ENCODE measurements at regions not wholly inside any gene's neighbourhood (a gene's known extent, or its start where the extent isn't known, plus 50 kb on each side); places are given as distances from the start of the nearest gene placed in this dataset.

- intact Hi-C loops (cut with micrococcal nuclease; ENCODE audit: unreplicated experiment), result no loop called here
- POLR2A ChIA-PET, result no interaction called here
Observed at GRCh38 chr12:58263816-58264215, 322.4 kb downstream of the ATP23 start.

GRCh38 chr12:58268069-58268468 lies 326.7 kb downstream of the ATP23 start:
- Mint-ChIP-seq H3K4me1 (ENCODE audit: low read depth, unreplicated experiment) (no peaks in the 10 kb centered on the region), H3K27me3 (ENCODE audit: insufficient read depth, unreplicated experiment) (no peaks in the 10 kb centered on the region), H3K27ac (ENCODE audit: unreplicated experiment) (no peak overlapping the region), H3K4me3 (ENCODE audit: unreplicated experiment) (no peak overlapping the region), H3K36me3 (ENCODE audit: insufficient read depth, unreplicated experiment) (no peaks in the 10 kb centered on the region), H3K9me3 (ENCODE audit: unreplicated experiment) (peaks cover 12% of the 10 kb centered on the region)
- CTCF ChIA-PET, result no interaction called here
- no peaks in the 10 kb centered on the region for H3K4me1 ChIP-seq
- POLR2A ChIA-PET, result no interaction called here
- H3K4me3 ChIP-seq (ENCODE audit: low read depth, low read length), result no peak overlapping the region
- intact Hi-C loops (cut with micrococcal nuclease; ENCODE audit: unreplicated experiment), result no loop called here
- BruUV-seq (replicated peaks), result no TSS peak
- DNase-seq, result no peak
- no peaks in the 10 kb centered on the region for H3K27me3 ChIP-seq (replicated peaks; ENCODE audit: control insufficient read depth, insufficient read depth, low read length)
- no peaks in the 10 kb centered on the region for H3K36me3 ChIP-seq (ENCODE audit: control insufficient read depth, insufficient read depth, low read length)
- no peak for TF ChIP-seq CTCF (IDR thresholded peaks at IDR 0.05; ENCODE audit: insufficient read depth in 1 of 2, low read depth in 1 of 2, low read length in 1 of 2, severe bottlenecking in 1 of 2, unreplicated experiment in 1 of 2)
- H3K9me3 ChIP-seq, result no peaks in the 10 kb centered on the region

More at GRCh38 chr12:58263816-58264215, 322.4 kb downstream of the ATP23 start:
- peaks cover 12% of the 10 kb centered on the region for H3K9me3 Mint-ChIP-seq (ENCODE audit: unreplicated experiment)
- no peak overlapping the region for H3K27ac Mint-ChIP-seq (ENCODE audit: unreplicated experiment)
- no peaks in the 10 kb centered on the region for H3K4me1 ChIP-seq
- H3K4me3 Mint-ChIP-seq (ENCODE audit: unreplicated experiment), result no peak overlapping the region
- no TSS peak for BruUV-seq (replicated peaks)
- no peaks in the 10 kb centered on the region for H3K9me3 ChIP-seq
- CTCF ChIA-PET, result no interaction called here
- H3K36me3 Mint-ChIP-seq (ENCODE audit: insufficient read depth, unreplicated experiment), result no peaks in the 10 kb centered on the region
- no peaks in the 10 kb centered on the region for H3K36me3 ChIP-seq (ENCODE audit: control insufficient read depth, insufficient read depth, low read length)
- no peaks in the 10 kb centered on the region for H3K27me3 Mint-ChIP-seq (ENCODE audit: insufficient read depth, unreplicated experiment)
- H3K27me3 ChIP-seq (replicated peaks; ENCODE audit: control insufficient read depth, insufficient read depth, low read length), result no peaks in the 10 kb centered on the region
- DNase-seq, result no peak
- TF ChIP-seq CTCF (IDR thresholded peaks at IDR 0.05; ENCODE audit: insufficient read depth in 1 of 2, low read depth in 1 of 2, low read length in 1 of 2, severe bottlenecking in 1 of 2, unreplicated experiment in 1 of 2), result no peak
- H3K4me1 Mint-ChIP-seq (ENCODE audit: low read depth, unreplicated experiment), result no peaks in the 10 kb centered on the region
- no peak overlapping the region for H3K4me3 ChIP-seq (ENCODE audit: low read depth, low read length)

GRCh38 chr12:58269476-58269875 lies 328.1 kb downstream of the ATP23 start:
- intact Hi-C loops (cut with micrococcal nuclease; ENCODE audit: unreplicated experiment), result no loop called here
- no peak overlapping the region for H3K27ac Mint-ChIP-seq (ENCODE audit: unreplicated experiment)
- no peaks in the 10 kb centered on the region for H3K27me3 Mint-ChIP-seq (ENCODE audit: insufficient read depth, unreplicated experiment)
- H3K9me3 Mint-ChIP-seq (ENCODE audit: unreplicated experiment), result peaks cover 12% of the 10 kb centered on the region
- no peaks in the 10 kb centered on the region for H3K27me3 ChIP-seq (replicated peaks; ENCODE audit: control insufficient read depth, insufficient read depth, low read length)
- H3K4me1 ChIP-seq, result no peaks in the 10 kb centered on the region
- H3K4me1 Mint-ChIP-seq (ENCODE audit: low read depth, unreplicated experiment), result no peaks in the 10 kb centered on the region
- H3K36me3 Mint-ChIP-seq (ENCODE audit: insufficient read depth, unreplicated experiment), result no peaks in the 10 kb centered on the region
- CTCF ChIA-PET, result no interaction called here
- BruUV-seq (replicated peaks), result no TSS peak
- no peaks in the 10 kb centered on the region for H3K9me3 ChIP-seq
- no peak overlapping the region for H3K4me3 ChIP-seq (ENCODE audit: low read depth, low read length)
- no peak for DNase-seq
- H3K36me3 ChIP-seq (ENCODE audit: control insufficient read depth, insufficient read depth, low read length), result no peaks in the 10 kb centered on the region
- no peak overlapping the region for H3K4me3 Mint-ChIP-seq (ENCODE audit: unreplicated experiment)
- no peak for TF ChIP-seq CTCF (IDR thresholded peaks at IDR 0.05; ENCODE audit: insufficient read depth in 1 of 2, low read depth in 1 of 2, low read length in 1 of 2, severe bottlenecking in 1 of 2, unreplicated experiment in 1 of 2)
- POLR2A ChIA-PET, result no interaction called here
